K562 (cell line): ENCODE measurements at regions not wholly inside any gene's neighbourhood (a gene's known extent, or its start where the extent isn't known, plus 50 kb on each side); places are given as distances from the start of the nearest gene placed in this dataset.

ENCODE experiments used
- ATAC-seq: fragments of 200-7000 bp; cut with Tn5 transposase; 3 replicates; pipeline ENCODE4 v1.9.1; 2020; ENCODE audit warnings: moderate library complexity
- BruUV-seq: library from RNA; stranded (reverse); fragments of 400-500 nt; replicated peaks from 2 replicates; lab custom pipeline; 2021; lab: Mats Ljungman, UMichigan
- CTCF ChIA-PET: fragments of 300-600 bp; formaldehyde crosslinking; extraction: SDS; loops from one replicate; lab custom pipeline; 2021; ENCODE audit warnings: low intra/inter-chr PET ratio; lab: Yijun Ruan, JAX
- POLR2A ChIA-PET: fragments of 300-600, 350-650 bp; sonication (Branson Sonifier 250); formaldehyde crosslinking; extraction: SDS; loops from one replicate; lab custom pipeline; 2021; ENCODE audit warnings: antibody characterized with exemption, inconsistent platforms; lab: Yijun Ruan, JAX
- DNase-seq, 4 experiments: peaks; one replicate each; pipeline versions ENCODE4 v3.0.0 to v3.0.0-alpha.2; 2011 to 2018; ENCODE audit warnings: low spot score in 3 of 4, mixed read lengths in 3 of 4; ENCODE audit errors: extremely low read depth in 1 of 4
- FAIRE-seq: peaks from 2 replicates; lab custom pipeline; 2011; peaks lifted over from hg19 to GRCh38; lab: Jason Lieb, UNC
- H2AFZ ChIP-seq: 2 replicates; pipeline ENCODE4 v1.6.0; 2011; ENCODE audit warnings: low read depth, low read length, control low read depth, inconsistent platforms
- H3K27ac ChIP-seq: fragments of 200-600 bp; 3 replicates; pipeline ENCODE4 v1.8.0; 2011; ENCODE audit warnings: low read depth, mild to moderate bottlenecking, control low read depth, inconsistent platforms, low read length, moderate library complexity, mixed read lengths; ENCODE audit errors: extremely low read depth
- H3K27me3 ChIP-seq, 2 experiments: fragments of 300-600 bp in 1 of 2; 2 replicates in 1 of 2; 3 replicates in 1 of 2; pipeline versions ENCODE4 v1.6.0 to v1.8.0; 2011; ENCODE audit warnings: inconsistent platforms in 2 of 2, low read length in 2 of 2, mild to moderate bottlenecking in 1 of 2, mixed read lengths in 1 of 2, moderate library complexity in 1 of 2; ENCODE audit not compliant: control insufficient read depth in 2 of 2, insufficient read depth in 2 of 2
- H3K36me3 ChIP-seq: fragments of 300-600 bp; 3 replicates; pipeline ENCODE4 v1.8.0; 2011; ENCODE audit warnings: mild to moderate bottlenecking, low read length, inconsistent platforms; ENCODE audit not compliant: control insufficient read depth, insufficient read depth
- H3K4me1 ChIP-seq, 2 experiments: fragments of 200-600 bp in 1 of 2; replicated peaks in 1 of 2; 2 replicates in 1 of 2; 3 replicates in 1 of 2; pipeline versions ENCODE4 v1.5.1 to v1.8.0; 2011; ENCODE audit warnings: inconsistent platforms in 2 of 2, low read length in 2 of 2, mild to moderate bottlenecking in 1 of 2, mixed read lengths in 1 of 2, moderate library complexity in 1 of 2; ENCODE audit not compliant: control insufficient read depth in 2 of 2, insufficient read depth in 2 of 2
- H3K4me2 ChIP-seq: 2 replicates; pipeline ENCODE4 v1.6.1; 2011; ENCODE audit warnings: low read length, control low read depth, inconsistent platforms, mixed read lengths; ENCODE audit not compliant: insufficient read depth
- H3K4me3 ChIP-seq: fragments of 200-600 bp; sonication (generic), shearing (Covaris generic); 2 replicates; pipeline ENCODE4 v1.5.1; 2016; ENCODE audit warnings: control low read depth, inconsistent platforms
- H3K79me2 ChIP-seq: fragments of 200-600 bp; 3 replicates; pipeline ENCODE4 v1.8.0; 2011; ENCODE audit warnings: low read length, inconsistent platforms; ENCODE audit not compliant: control insufficient read depth, insufficient read depth
- H3K9ac ChIP-seq, 2 experiments: 2 replicates each; pipeline versions ENCODE4 v1.6.0 to v1.6.1; 2011; ENCODE audit warnings: low read depth in 2 of 2, low read length in 2 of 2, control low read depth in 1 of 2, inconsistent platforms in 1 of 2, mild to moderate bottlenecking in 1 of 2, mixed read lengths in 1 of 2; ENCODE audit not compliant: insufficient read depth in 1 of 2
- H3K9me1 ChIP-seq: one replicate; pipeline ENCODE4 v1.6.0; 2011; ENCODE audit warnings: inconsistent platforms, mild to moderate bottlenecking, low read length, moderate library complexity; ENCODE audit not compliant: control insufficient read depth, insufficient read depth
- H3K9me3 ChIP-seq: replicated peaks from 2 replicates; pipeline ENCODE4 v1.5.1; 2011; ENCODE audit warnings: low read depth, low read length, inconsistent platforms; ENCODE audit not compliant: control insufficient read depth, insufficient read depth
- H4K20me1 ChIP-seq: replicated peaks from 2 replicates; pipeline ENCODE4 v1.6.1; 2011; ENCODE audit warnings: low read length, inconsistent platforms, mixed read lengths; ENCODE audit not compliant: control insufficient read depth, insufficient read depth
- CBFA2T2 ChIP-seq: fragments of 450-650 bp; conservative IDR thresholded peaks from 2 replicates; pipeline ENCODE4 v1.6.1; 2017; ENCODE audit warnings: mild to moderate bottlenecking
- CHCHD3 ChIP-seq: fragments of 250-450 bp; sonication (Bioruptor Pico); IDR thresholded peaks from 2 replicates; pipeline ENCODE4 v2.1.2; 2022; ENCODE audit warnings: mild to moderate bottlenecking
- CREM ChIP-seq: IDR thresholded peaks from 2 replicates; pipeline ENCODE4 v1.6.1; 2014; ENCODE audit warnings: antibody characterized with exemption, low read depth
- KHSRP ChIP-seq: fragments of 450-650 bp; IDR thresholded peaks from 2 replicates; pipeline ENCODE4 v1.6.1; 2017
- LCOR ChIP-seq: sonication (generic); formaldehyde crosslinking; IDR thresholded peaks from 2 replicates; pipeline ENCODE4 v1.8.0; 2022; ENCODE audit warnings: mild to moderate bottlenecking, missing genetic modification reagents
- MAFK ChIP-seq: IDR thresholded peaks from 2 replicates; pipeline ENCODE4 v1.6.1; 2011; ENCODE audit warnings: low read length, improper control_type of control experiment
- NELFE ChIP-seq: IDR thresholded peaks from 2 replicates; pipeline ENCODE4 v1.6.1; 2011; ENCODE audit warnings: mild to moderate bottlenecking; ENCODE audit not compliant: insufficient read depth, insufficient read length
- NR2C1 ChIP-seq, 2 experiments: fragments of 450-650 bp; IDR thresholded peaks; 2 replicates each; pipeline ENCODE4 v1.6.1; 2017; ENCODE audit warnings: mild to moderate bottlenecking in 2 of 2, antibody characterized with exemption in 1 of 2, inconsistent platforms in 1 of 2, missing compliant biosample characterization in 1 of 2, missing genetic modification characterization in 1 of 2
- PHTF2 ChIP-seq: fragments of 250-450 bp; sonication (Bioruptor Pico); IDR thresholded peaks from 2 replicates; pipeline ENCODE4 v1.5.0; 2021; ENCODE audit warnings: mild to moderate bottlenecking
- POLR2AphosphoS5 ChIP-seq: IDR thresholded peaks from 2 replicates; pipeline ENCODE4 v1.6.1; 2011; ENCODE audit warnings: mild to moderate bottlenecking, low read depth, low read length, moderate library complexity; ENCODE audit not compliant: control insufficient read depth, insufficient read depth
- U2AF1 ChIP-seq: fragments of 200-400 bp; formaldehyde crosslinking; optimal IDR thresholded peaks from 2 replicates; pipeline ENCODE3; 2017; ENCODE audit warnings: mild to moderate bottlenecking, low read depth, low read length, moderate library complexity
- YBX1 ChIP-seq: fragments of 450-650 bp; IDR thresholded peaks from 2 replicates; pipeline ENCODE4 v1.7.1; 2016; ENCODE audit warnings: mild to moderate bottlenecking
- ZEB2 ChIP-seq: fragments of 450-650 bp; IDR thresholded peaks from 2 replicates; pipeline ENCODE4 v1.6.1; 2016
- ZNF124 ChIP-seq: sonication (generic); formaldehyde crosslinking; IDR thresholded peaks from 2 replicates; pipeline ENCODE4 v1.8.1; 2022; ENCODE audit warnings: missing genetic modification reagents
- ZNF511 ChIP-seq: sonication (generic); formaldehyde crosslinking; IDR thresholded peaks from 2 replicates; pipeline ENCODE4 v1.8.0; 2022; ENCODE audit warnings: mild to moderate bottlenecking, missing genetic modification reagents
- ZNF561 ChIP-seq: fragments of 450-650 bp; formaldehyde crosslinking; conservative IDR thresholded peaks from 2 replicates; pipeline ENCODE4 v1.4.0; 2020; ENCODE audit warnings: mild to moderate bottlenecking, moderate library complexity
- WGBS: fragments of 100-300 bp; shearing (Covaris generic); methylation state at CpG from one replicate; pipeline ENCODE4 v1.1.6; 2016; ENCODE audit warnings: low coverage, mixed read lengths; ENCODE audit not compliant: insufficient coverage; ENCODE audit errors: missing lambda C conversion rate; 5-methylcytosine and 5-hydroxymethylcytosine counted together
- in situ Hi-C: fragments of 300-500 bp; cut with MboI; formaldehyde crosslinking; loops from 4 replicates; pipeline ENCODE4 v1.15.0; 2018; ENCODE audit warnings: inconsistent platforms, mixed read lengths
- intact Hi-C: fragments of 100-400 bp; cut with micrococcal nuclease; formaldehyde crosslinking; loops from 2 replicates; pipeline ENCODE4 v1.14.2; 2022
- TF ChIP-seq, protein P1 (sequence below): fragments of 450-650 bp; IDR thresholded peaks from 2 replicates; pipeline ENCODE4 v1.6.1; 2017; ENCODE audit warnings: antibody characterized with exemption
- TF ChIP-seq, protein P2 (sequence below): fragments of 450-650 bp; IDR thresholded peaks from 2 replicates; pipeline ENCODE4 v1.6.1; 2016; ENCODE audit warnings: borderline replicate concordance
- TF ChIP-seq, protein P3 (sequence below): fragments of 250-450 bp; sonication (Bioruptor Pico); IDR thresholded peaks from 2 replicates; pipeline ENCODE4 v1.4.0; 2020; ENCODE audit warnings: mild to moderate bottlenecking, moderate library complexity, borderline replicate concordance

- Histone ChIP-seq H3K79me2 (no peaks in the 10 kb centered on the region), H3K4me2 (no peak overlapping the region), H3K27ac (no peak overlapping the region), H3K9me1 (no peaks in the 10 kb centered on the region), H3K36me3 (no peaks in the 10 kb centered on the region), H3K4me1 (no peaks in the 10 kb centered on the region), H3K9me3 (no peaks in the 10 kb centered on the region), H4K20me1 (no peaks in the 10 kb centered on the region), H3K27me3 (no peaks in the 10 kb centered on the region), H3K9ac (no peak overlapping the region), H2AFZ (no peak overlapping the region), H3K4me3 (no peak overlapping the region)
- DNase-seq (no peak), ATAC-seq (no peak), FAIRE-seq (no peak)
- 4% methylated on average over 1 of the region's 1 CpG for WGBS
- intact Hi-C loops (no loop called here), in situ Hi-C loops (no loop called here)
- no TSS peak for BruUV-seq
- ChIA-PET POLR2A (interaction anchor here (1.1 kb wide), 1 partner anchor 12 kb away, joined by 3 read pairs; no protein-coding TSS in a partner anchor), CTCF (no interaction called here)
- no peak for TF ChIP-seq CHCHD3 (CRISPR knock-in tag)
- TF ChIP-seq YBX1: no peak
- TF ChIP-seq, protein P1, sequence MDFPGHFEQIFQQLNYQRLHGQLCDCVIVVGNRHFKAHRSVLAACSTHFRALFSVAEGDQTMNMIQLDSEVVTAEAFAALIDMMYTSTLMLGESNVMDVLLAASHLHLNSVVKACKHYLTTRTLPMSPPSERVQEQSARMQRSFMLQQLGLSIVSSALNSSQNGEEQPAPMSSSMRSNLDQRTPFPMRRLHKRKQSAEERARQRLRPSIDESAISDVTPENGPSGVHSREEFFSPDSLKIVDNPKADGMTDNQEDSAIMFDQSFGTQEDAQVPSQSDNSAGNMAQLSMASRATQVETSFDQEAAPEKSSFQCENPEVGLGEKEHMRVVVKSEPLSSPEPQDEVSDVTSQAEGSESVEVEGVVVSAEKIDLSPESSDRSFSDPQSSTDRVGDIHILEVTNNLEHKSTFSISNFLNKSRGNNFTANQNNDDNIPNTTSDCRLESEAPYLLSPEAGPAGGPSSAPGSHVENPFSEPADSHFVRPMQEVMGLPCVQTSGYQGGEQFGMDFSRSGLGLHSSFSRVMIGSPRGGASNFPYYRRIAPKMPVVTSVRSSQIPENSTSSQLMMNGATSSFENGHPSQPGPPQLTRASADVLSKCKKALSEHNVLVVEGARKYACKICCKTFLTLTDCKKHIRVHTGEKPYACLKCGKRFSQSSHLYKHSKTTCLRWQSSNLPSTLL: no peak
- TF ChIP-seq NR2C1 (IDR thresholded peaks at IDR 0.05): no peak
- no peak for TF ChIP-seq NR2C1 (tag; IDR thresholded peaks at IDR 0.05)
- TF ChIP-seq U2AF1: no peak
- TF ChIP-seq, protein P2, sequence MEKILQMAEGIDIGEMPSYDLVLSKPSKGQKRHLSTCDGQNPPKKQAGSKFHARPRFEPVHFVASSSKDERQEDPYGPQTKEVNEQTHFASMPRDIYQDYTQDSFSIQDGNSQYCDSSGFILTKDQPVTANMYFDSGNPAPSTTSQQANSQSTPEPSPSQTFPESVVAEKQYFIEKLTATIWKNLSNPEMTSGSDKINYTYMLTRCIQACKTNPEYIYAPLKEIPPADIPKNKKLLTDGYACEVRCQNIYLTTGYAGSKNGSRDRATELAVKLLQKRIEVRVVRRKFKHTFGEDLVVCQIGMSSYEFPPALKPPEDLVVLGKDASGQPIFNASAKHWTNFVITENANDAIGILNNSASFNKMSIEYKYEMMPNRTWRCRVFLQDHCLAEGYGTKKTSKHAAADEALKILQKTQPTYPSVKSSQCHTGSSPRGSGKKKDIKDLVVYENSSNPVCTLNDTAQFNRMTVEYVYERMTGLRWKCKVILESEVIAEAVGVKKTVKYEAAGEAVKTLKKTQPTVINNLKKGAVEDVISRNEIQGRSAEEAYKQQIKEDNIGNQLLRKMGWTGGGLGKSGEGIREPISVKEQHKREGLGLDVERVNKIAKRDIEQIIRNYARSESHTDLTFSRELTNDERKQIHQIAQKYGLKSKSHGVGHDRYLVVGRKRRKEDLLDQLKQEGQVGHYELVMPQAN: no peak
- TF ChIP-seq NELFE: no peak
- no peak for TF ChIP-seq ZNF124
- TF ChIP-seq KHSRP: no peak
- TF ChIP-seq POLR2AphosphoS5: no peak
- no peak for TF ChIP-seq CREM
- no peak for TF ChIP-seq ZNF511 (CRISPR knock-in tag)
- TF ChIP-seq, protein P3, sequence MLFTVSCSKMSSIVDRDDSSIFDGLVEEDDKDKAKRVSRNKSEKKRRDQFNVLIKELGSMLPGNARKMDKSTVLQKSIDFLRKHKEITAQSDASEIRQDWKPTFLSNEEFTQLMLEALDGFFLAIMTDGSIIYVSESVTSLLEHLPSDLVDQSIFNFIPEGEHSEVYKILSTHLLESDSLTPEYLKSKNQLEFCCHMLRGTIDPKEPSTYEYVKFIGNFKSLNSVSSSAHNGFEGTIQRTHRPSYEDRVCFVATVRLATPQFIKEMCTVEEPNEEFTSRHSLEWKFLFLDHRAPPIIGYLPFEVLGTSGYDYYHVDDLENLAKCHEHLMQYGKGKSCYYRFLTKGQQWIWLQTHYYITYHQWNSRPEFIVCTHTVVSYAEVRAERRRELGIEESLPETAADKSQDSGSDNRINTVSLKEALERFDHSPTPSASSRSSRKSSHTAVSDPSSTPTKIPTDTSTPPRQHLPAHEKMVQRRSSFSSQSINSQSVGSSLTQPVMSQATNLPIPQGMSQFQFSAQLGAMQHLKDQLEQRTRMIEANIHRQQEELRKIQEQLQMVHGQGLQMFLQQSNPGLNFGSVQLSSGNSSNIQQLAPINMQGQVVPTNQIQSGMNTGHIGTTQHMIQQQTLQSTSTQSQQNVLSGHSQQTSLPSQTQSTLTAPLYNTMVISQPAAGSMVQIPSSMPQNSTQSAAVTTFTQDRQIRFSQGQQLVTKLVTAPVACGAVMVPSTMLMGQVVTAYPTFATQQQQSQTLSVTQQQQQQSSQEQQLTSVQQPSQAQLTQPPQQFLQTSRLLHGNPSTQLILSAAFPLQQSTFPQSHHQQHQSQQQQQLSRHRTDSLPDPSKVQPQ: no peak
- TF ChIP-seq MAFK: no peak
- TF ChIP-seq ZEB2: no peak
- TF ChIP-seq ZNF561: no peak
- no peak for TF ChIP-seq PHTF2 (CRISPR knock-in tag)
- no peak for TF ChIP-seq CBFA2T2
- no peak for TF ChIP-seq LCOR (CRISPR knock-in tag)
Measured at GRCh38 chr7:136502162-136502561, 366.3 kb upstream of the CHRM2 start.
